HFF-Myc (cell line): ENCODE measurements at regions not wholly inside any gene's neighbourhood (a gene's known extent, or its start where the extent isn't known, plus 50 kb on each side); places are given as distances from the start of the nearest gene placed in this dataset.
"Not testable (repeated sequence)": the region's sequence is repeated elsewhere in the genome, so short reads cannot be mapped to it uniquely, and the experiment has no call there.

Experiments used
- DNase-seq: peaks from one replicate; pipeline ENCODE4 v3.0.0-alpha.2; 2011; ENCODE audit warnings: low read depth; ENCODE audit errors: extremely low read depth
- H3K4me3 ChIP-seq: replicated peaks from 2 replicates; pipeline ENCODE4 v1.5.1; 2011; ENCODE audit warnings: low read depth, mild to moderate bottlenecking, control low read depth, low read length
- CTCF ChIP-seq: IDR thresholded peaks from 2 replicates; pipeline ENCODE4 v1.5.1; 2012; ENCODE audit warnings: mild to moderate bottlenecking, low read depth, low read length, control low read depth; ENCODE audit errors: missing control alignments

DNA sequence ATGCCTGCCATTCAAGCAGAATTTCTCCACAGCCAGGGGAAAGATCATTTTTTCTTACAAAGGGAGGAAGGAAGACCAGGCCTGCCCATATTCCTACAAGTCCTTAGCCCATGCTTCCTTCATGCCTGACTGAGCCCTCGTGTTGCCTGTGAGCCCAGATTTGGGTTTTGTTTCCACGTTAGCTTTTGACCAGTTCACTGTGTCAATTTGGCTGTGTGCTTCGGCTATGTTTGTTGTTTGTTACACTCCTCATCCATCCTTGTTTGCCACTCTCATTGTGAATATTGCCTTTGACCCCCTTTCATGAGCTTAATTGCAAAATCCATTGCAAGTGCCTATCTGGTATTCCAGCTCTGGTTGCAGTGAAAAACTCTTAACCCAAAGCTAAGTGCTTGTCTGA, 84.7 kb upstream of the RIOK2 start:
- TF ChIP-seq CTCF = no peak
- H3K4me3 ChIP-seq = no peak overlapping the region
- no peak for DNase-seq

DNA sequence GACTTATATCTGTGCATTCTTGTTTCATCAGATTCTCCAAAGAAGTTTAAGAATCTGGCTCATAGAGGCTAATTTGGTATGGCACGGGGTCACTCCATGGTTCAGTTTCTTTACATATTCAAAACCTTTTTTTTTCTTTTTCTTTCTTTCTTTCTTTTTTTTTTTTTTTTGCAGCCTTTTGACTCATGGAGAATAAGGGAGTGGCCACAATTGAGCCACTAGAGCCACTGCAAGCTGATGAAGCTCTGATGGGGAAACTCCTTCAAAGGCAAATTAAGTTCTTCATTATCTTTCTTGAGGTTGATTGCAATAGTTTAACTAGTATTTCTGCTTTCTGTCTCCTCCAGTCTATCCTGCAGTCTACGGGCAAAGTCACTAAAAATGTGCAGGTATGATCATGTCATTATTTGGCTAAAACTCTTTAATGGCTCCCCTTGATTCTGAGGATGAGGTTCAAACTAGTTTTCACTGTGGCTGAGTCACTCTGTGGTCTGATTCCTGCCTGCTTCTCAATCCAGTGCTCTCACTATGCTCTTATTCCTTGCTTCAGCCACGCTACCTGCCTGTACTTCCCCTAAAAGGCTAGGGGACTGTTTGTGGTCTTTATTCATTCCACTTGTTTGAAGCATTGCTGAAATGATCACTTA, 93.5 kb upstream of the RIOK2 start:
- H3K4me3 ChIP-seq = no peak overlapping the region
- no peak for DNase-seq
- no peak for TF ChIP-seq CTCF

DNA sequence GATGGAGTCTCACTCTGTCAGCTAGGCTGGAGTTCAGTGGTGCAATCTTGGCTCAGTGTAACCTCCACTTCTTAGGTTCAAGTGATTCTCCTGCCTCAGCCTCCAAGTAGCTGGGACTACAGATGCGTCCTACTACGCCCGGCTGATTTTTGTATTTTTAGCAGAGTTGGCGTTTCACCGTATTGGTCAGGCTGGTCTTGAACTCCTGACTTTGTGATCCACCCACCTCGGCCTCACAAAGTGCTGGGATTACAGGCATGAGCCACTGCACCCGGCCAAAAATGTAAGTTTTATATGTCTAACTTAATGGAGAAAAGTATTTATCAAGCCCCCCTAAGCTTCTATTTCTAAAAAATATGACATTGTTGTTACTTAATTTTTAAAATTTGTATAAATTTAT, 98.2 kb upstream of the RIOK2 start:
- no peak for DNase-seq
- H3K4me3 ChIP-seq = no peak overlapping the region
- no peak for TF ChIP-seq CTCF

DNA sequence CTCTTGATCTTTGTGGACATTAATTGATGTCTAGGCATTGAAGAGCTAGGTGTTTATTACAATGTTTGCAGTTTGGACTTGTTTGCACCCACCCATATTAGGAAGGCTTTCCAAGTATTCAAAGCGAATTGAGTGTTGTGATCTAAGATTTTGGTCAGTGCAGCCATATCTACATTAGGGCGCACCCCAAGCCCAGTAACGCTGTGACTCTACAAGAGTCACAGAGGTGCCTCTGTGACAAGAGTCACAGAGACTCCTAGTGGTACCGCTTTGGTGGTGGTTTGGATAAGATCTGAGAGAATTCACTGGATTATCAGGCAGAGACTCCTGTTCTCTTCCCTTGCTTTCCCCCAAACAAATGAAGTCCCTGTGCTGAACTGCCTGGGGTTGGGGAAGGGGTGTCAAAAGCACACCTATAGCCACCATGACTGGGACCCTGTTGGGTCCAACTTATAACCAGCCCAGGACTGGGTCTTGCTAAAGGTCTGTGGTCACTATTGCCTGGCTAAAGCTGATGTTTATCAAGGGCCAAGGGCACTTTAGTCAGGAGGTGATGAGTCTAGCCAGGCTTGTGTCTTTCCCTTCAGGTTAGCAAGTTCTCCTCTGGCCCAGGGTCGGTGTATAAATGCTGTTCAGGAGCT, 114.1 kb upstream of the RIOK2 start:
- TF ChIP-seq CTCF = peak; percentile 45
- peak; percentile 2 for DNase-seq

DNA sequence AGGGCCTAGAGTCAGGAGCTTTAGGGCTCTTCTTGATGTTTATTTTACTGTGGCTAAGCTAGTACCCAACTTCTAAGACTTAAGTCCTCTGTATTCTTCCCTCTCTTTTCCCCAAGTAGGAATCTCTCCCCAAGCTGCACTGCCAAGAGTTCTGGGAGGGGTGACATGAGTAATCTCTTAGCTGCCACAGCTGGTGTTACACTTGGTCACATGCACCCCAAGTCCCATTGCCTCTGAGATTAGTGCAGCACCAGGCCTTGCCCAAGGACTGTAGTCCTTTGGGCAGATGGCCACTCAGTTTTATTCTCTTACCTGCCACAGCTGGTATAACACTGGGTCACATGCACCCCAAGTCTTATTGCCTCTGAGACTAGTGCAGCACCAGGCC, 114.7 kb upstream of the RIOK2 start:
- DNase-seq = no peak
- H3K4me3 ChIP-seq = no peak overlapping the region
- no peak for TF ChIP-seq CTCF

More for the DNA sequence above, 114.1 kb upstream of the RIOK2 start:
- no peak overlapping the region for H3K4me3 ChIP-seq

GRCh38 chr5:97301181-97301580, 118.1 kb upstream of the RIOK2 start:
- not testable (repeated sequence) for H3K4me3 ChIP-seq, DNase-seq

DNA sequence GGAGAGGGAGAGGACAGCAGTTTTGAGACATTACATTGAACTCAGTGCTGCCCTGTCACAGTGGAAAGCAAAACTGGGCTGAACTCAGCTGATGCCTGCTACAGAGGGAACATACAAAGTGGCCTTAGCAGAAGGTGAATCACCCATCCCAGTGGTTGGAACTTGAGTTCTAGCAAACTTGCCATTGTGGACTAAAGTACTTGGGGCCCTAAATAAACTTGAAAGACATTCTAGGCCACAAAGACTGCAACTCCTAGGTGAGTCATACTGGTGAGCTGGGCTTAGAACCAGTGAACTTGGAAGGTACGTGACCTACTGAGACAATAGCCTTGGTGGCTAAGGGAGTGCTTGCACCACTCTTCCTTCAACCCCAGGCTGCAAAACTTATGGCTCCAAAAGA, 155.7 kb upstream of the RIOK2 start:
- DNase-seq = no peak
- H3K4me3 ChIP-seq = no peak overlapping the region
- no peak for TF ChIP-seq CTCF
